Stimulated activated CD8-positive, alpha-beta memory T cell treated with anti-CD3 and anti-CD28 coated beads, Interleukin-15, amount 100 ng/mL, for 4 hours (primary cell): ENCODE measurements at regions not wholly inside any gene's neighbourhood (a gene's known extent, or its start where the extent isn't known, plus 50 kb on each side); places are given as distances from the start of the nearest gene placed in this dataset.

Experiments used
- DNase-seq, 2 donors: peaks; one replicate each; pipeline ENCODE4 v3.0.0-alpha.2; 2020; ENCODE audit warnings: low read depth in 2 of 2

DNA sequence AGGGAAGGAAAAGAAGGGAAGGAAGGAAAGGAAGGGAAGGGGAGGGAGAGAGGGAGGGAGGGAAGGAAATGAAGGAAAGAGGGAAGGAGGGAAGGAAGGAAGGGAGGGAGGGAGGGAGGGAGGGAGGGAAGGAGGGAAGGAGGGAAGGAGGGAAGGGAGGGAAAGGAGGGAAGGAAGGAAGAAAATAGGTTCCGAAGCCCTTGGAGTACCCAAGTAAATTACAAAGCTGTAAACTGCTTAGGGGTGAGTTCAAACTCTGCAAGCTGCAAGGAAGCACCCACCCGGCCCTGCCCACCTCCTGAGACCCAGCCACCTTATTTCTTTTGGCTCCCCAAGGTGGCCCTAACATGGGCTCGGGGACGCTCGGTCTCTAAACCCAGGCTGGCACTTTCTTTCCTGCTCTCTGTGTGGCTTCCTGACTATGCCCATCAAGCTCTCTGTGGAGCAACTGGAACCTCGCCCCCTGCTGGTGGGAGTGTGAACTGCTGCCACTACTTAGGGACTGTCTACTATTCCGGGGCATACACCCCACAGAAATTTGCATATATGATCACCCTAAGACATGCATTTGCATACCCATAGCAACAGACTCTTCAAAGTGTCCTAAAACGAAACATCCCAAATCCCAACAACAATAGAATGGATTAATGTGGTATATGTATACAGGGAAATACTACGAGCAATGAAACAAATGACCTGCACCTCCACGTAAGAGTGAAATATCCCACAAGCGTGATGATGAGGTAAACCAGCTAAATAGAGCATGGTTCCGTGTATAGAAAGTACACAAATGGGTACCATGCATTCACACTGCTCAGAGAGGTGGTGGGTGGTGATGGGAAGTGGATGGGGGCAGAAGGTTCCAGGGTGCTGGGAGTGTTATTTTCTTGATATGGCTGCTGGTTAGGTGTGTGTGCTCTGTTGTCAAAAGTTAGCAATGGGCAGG is 151.7 kb upstream of the TBL1X start:
- peak; percentile 41 to 45 for DNase-seq

DNA sequence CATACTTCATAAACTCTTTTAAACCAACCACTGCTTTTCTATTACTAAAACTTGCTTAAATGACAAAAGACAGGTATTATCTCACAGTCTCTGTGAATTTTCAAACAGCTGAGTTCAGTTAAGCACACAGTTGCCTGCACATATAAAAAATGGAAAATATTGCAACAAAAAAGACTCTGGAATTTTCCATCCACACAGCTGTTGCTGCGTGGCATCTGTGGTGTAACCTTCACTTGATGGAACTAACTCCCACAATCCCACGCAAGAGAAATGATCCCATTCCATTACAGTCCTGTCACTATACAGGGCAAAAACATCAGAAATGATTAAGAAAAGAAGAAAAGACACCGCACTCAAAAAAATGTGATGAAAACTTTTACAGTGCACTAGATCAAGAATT is 149.8 kb upstream of the TBL1X start:
- no peak for DNase-seq

DNA sequence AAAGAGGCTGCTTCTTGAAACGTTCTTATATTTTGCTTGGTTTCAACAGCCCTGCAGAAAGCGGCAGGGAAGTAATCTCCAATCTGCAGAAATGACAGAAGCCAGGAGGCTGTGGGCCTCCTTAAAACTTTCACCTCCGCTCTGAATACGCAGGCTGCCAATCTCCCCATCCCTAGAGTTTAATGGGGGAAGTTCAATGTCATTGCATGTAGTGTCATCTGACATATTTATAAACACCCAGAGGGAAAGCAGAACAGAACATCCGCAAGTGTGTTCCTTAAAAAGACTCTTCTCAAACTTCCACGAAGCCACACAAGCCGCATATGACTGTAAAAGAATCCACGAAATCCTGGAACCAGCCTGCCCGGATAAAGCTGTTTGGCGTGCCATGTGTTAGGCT is 148.8 kb upstream of the TBL1X start:
- no peak for DNase-seq

DNA sequence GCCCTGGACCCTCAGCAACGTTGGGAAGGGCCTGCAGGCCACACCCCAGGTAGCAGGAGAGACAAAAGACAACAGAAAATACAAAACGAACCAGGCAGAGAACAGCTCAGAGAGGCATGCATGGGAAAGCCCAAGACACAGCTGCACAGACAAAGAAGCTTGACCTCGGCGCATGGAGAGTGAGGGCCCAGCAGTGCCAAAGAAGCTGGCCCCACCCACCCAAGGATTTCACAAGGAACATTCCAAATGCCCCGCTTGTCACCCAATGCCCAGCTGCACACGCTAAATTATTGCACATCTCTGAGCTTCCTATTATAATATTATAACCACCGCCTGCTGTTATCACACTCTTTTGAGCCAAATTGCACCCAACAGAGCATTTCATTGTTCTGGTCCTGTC is 147.7 kb upstream of the TBL1X start:
- DNase-seq, result no peak

DNA sequence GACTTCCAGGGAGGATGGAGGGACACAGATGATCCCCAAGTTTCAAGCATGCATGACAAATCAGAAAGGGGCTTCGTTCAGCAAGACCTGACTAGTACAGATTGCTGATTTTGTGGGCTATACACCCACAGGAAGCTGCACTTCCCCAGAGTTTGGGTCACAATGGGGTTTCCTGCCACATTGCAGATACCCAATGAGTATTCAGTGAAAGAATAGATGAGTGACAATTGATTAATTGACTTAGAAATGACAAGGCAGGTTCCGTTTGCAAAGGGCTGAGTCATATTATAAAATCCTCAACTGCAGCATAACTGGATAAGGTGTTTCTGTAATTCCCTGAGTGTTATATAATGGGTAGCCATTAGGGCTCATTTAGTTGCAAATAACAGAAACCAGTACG is 146.6 kb upstream of the TBL1X start:
- no peak for DNase-seq

DNA sequence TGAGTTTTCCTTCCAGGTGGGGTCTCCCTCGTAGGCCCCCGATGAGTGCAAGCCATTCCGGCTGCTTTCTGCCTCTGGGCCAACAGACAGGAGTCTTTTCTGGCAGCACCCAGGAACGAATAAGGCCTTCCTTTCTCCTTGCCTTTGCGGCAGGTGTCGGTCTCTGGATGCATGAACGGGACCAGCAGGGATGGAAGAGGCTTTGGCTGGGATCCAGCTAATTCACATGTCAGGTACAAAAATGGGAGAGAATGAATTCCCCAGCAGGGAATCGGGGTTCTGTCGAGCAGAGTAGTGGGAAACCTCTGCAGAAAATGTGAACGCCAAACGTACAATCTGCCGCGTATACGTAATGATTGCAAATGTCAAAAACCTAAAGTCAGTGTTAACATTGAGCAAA is 146.1 kb upstream of the TBL1X start:
- DNase-seq, result no peak

DNA sequence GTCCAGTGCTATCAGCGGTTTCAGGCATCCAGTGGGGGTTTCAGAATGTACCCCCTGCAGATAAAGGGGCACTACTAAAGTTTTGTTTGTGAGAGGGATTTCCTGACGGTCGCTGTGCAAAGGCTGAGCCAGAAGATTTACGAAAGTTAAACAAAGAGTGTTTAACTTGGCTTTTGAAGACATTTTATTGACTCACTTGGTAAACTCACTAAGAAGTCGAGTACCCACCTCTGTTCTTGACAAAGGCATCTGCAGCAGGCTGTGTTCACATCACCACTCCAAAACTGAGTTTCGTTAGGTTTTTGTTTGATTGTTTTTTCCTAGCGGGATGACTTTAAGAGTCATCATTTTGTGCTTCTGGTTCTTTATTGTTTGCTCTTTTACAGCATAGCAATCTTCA is 143.9 kb upstream of the TBL1X start:
- DNase-seq, result no peak

DNA sequence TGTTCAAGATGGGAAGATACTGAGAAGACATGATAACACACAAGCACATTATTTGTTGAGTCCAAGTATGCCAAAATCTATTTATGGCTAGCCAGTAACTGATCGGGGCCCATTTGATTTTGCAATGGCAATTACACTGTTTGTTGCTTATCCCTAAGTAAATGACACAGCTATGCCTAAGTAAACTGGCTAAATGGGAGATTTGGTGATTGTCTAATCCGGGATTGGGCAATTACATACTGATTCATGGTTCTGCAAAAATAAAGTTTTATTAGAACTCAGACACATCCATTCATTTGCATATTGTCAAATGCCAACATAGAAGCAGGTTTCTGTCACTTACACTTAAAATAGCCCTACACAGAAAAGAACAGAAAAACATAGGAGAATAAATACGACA is 140.2 kb upstream of the TBL1X start:
- no peak for DNase-seq

DNA sequence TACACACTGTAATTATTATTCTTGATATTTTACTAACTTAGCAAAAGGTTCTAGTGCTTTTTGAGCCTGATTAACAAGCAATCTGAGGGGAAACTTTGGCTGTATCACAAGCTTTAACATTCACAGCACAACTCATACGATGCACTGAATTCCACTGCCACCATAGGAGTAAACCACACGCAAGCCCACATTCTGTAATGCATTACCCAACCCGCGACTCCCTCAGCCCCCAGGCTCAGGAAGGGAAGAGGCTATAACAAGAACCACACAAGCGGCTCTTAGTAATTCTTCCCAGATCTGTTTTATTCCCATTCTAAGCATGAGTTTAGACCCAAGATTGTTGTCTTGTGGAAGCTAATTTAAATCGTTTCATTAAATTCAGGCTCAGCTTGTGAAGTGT is 138.5 kb upstream of the TBL1X start:
- no peak for DNase-seq

DNA sequence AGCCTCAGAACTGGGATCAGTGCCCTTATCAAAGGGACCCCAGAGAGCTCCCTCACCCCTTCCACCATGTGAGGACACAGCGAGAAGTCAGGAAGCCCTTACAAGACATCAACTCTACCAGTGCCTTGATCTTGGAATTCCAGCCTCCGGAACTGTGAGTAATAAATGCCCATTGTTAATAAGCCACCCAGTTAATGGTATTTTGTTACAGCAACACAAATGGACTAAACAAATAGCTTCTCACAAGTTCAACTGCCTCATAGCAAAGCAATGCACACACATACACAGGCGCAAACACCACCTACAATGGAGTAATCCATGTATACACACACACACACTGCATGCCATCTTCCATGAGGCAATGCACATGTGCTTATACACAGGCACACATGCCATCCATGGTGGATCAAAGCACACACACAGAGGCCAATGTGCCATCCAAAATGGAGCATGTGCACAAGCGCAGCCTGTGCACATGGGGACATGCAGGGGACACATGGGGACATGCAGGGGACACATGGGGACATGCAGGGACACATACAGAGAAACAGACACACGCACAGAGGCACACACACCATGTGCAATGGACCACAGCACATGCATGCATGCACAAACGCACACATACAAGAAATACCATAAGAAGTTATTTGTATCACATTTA is 137.6 kb upstream of the TBL1X start:
- DNase-seq, result no peak

DNA sequence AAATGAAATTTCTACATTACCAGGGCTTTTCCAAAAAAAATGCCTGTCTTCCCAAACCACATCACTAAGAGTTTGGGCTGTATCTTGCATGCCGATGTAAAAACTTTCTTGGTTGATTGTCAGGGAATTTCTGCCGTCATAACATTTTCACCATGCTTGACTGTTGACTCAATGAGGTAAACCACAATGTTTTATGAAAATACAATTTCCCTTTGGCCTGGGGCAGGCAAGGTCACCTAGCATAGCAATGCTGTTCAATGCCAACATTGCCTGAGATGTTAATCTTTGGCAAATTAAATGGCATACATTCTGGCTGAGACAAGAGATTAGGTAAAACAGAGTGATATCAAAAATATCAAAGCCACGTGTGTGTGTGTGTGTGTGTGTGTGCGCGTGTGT is 137.1 kb upstream of the TBL1X start:
- DNase-seq, result no peak

DNA sequence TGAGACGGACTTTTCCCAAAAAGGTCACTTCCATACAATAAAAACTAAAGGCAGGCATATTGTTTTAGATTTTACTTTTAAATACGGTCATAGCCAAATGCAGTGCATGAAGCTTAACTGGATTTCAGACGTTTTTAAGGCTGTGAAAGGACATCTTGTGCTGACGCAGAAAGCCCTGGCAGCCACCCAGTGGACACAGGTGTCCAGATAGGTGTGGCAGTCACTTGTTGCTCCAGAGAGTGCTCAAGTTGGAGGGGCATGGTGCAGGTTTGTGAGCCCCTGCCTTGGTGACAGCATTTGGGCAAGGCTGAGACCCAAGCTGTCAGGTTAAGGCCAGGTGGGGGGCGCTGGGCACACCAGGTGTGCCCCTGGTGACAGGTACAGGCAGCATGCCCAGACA is 135.8 kb upstream of the TBL1X start:
- DNase-seq, result no peak

DNA sequence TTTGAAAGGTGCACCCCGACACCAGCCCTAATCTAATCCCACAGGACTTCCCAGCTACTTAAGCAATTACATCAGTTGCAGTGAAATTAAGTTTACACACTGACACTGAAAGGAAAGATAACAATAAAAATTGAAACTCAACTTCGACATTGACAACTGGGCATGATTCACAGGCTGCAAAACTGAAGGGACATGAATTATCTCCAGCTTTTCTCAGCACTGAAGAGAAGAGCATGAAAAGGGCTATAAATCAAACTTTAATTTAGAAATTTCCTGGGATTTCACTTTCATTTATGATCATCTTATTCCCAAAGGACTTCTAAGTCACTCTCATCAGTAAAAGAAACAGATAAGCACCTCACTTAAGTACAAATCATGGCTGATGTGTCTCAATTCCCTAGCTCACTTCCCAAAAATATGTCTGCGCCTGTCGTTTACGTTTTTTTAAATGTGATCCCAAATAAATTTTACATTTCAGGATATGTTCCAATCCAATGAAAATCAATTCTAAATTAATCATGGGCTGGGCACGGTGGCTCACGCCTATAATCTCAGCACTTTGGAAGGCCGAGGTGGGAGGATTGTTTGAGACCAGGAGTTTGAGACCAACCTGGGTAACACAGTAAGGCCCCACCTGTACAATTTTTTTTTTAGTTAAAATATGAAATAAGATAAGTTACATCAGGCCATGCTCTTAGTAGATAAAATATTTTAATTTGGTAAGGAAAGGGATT is 134.4 kb upstream of the TBL1X start:
- DNase-seq, result no peak

DNA sequence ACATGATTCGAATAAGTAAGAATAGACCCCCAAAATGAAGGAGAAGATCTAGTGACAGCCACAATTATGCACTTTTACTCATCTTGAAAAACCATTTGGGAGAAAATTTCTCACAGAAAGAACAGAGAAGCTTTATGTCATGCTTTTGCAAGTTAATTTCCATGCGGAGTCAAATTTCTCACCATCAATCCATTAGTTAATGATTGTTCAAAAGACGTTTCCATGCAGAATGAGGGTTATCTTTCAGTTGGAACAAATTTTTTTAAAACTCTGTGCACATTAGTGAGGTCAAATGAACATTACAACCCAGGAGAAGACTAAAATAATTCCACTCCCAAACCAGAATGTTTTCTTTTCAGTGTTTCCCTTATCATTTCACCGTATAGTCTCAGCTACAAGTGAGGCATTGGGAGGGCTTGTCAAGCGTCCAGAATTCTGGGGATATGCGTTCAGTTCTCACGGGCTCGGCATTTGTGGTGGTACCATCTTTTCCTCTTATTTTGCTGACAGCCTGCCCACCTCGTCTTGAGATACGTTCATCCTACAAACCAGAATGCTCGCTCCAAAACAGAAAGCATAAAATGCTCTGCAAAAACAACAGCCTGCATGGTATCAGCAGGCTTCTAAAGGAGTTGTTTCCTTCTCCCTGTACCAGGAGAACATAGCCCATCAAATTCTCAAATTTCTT is 130.8 kb upstream of the TBL1X start:
- DNase-seq, result no peak

DNA sequence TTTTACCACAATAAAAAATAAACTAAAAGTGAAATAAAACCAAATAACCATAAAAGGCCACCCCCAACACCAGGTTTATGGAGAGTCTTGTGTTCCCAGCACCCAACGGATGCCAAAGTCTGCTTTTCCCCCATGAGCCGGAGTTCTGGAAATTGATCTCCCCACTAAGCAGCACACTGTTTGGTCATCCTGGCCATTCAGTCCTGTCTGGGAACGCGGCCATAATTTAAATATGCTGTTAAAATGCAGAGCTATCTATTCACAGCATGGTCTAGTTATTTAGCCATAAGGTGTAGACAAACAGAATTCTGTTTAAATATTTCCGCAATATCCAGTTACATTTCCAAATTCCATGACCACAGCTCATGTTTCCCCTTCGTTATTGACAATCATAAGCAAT is 129.6 kb upstream of the TBL1X start:
- no peak for DNase-seq

DNA sequence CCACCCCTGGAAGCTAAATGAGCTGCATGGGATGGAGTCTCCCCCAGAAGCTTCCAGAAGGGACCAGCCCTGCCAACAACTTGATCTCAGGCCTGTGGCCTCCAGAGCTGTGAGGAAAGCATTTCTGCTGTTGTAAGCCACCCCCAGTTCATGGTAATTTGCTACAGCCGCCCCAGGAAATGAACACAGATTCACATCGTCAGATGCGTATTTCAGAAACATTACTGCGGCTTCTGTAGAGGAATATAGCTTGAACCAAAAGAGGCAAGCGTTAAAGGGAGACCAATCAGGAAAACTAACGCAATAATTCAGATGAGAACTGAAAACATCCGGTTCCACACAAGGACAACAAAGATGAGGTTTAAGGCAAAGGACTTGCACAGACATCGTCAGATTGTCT is 128.4 kb upstream of the TBL1X start:
- DNase-seq, result no peak

DNA sequence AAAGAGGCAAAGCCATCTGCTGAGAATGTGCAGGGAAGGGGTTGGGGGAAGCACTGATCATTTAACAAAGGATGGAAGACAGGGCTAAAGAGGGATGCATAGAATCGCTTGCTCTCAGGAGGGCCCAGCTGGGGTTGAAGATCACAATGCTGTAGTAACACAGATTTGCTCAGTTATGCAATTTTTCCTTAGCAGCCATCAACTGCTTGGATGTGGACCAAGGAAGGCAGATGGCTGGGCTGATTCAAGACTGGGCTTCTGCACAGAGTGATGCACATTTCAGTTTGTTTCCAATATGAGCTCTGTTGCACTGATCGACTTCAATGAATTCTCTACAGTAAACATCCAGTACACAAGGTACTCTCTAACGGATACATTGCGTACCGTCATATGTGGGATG is 127.8 kb upstream of the TBL1X start:
- DNase-seq, result no peak

DNA sequence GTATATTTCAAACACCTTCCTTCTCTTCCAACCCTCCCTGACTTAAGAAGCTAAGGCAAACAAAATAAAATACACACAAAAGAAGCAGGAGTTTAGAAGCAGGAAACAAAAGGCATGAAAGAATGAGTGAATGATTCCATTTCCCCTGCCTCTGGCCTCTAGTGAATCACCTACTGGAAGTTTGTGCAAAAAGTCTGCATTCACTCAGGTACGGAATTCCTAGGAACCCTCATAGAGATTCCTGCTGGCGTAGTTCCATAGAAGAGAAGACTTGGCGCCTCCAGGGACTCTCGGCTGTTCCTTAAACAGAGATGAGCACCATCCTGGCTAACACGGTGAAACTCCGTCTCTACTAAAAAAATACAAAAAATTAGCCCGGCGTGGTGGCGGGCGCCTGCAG is 125.9 kb upstream of the TBL1X start:
- DNase-seq, result no peak

DNA sequence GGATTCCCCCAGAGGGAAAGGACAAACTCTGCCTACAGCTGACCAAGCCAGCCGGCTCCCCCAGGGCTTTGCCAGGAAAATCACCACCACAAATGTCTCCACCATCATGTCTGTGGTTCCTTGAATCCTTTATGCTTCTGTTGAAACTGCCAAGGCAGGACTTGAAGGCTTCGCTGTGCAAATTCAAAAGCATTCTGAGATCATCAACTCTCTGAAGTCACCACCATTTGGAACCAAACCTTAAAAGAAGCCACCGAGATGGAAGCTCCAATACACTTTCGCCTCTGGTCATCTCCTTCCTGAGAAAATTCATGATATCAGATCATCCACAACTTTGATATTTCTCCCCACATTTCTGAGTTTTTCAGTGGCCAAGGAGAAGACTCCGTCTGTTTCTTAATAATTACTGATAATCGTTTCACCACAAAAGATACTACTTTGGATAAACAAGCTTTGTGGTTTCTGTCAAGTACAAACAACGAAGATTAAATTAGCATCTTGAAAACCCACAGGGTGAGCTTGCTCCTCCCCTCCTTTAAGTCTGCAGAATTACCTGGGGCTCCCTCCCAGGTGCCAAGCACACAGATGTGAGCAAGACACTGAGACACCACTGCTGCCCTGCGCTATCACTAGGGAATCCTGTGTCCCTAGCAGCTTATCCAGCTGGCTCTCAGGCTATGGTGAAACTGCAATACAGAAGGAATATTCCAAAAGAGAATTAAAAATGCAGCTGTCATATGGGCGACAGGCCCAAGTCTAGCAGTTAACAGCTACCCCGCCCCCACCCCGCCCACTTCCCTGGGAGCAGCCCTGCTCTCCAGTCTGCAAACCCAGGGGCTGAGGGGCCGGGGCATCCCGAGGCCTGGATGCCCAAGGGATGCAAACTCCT is 125.0 kb upstream of the TBL1X start:
- DNase-seq, result no peak

DNA sequence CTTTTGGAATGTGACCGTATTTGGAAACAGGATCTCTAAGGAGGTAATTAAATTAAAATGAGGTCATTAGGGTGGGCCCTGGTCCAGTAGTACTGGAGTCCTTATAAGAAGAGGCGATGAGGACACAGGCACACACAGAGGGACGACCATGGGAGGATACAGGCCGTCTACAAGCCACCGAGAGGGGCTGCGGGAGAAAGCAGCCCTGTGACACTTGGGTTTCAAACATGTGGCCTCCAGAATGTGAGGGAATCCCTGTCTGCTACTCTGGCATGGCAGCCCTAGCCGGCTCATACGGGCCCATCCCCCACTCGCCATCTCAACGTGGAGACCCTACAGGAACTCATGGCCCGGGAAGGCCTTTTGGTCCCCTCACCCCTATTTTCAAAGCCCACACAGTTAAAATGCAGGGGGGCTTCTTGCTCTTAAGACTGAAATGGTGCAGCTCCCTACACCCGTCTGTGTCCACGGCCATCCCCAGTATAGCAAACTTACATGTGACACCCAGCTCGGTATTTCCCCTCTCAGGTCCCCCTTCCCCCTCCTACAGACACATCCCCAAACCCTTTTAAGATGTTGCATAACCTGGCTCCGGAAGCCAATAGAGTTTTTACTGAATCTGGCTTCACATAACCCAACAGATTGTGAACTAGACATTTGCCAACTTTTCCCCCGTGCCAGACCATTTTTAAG is 124.1 kb upstream of the TBL1X start:
- DNase-seq, result no peak
